Inferior parietal cortex (tissue), 1 donor: ENCODE measurements at regions not wholly inside any gene's neighbourhood (a gene's known extent, or its start where the extent isn't known, plus 50 kb on each side); places are given as distances from the start of the nearest gene placed in this dataset.
A peak's percentile ranks its signal among the peaks of the same experiment; 100 is the strongest.
"Not testable (repeated sequence)": the region's sequence is repeated elsewhere in the genome, so short reads cannot be mapped to it uniquely, and the experiment has no call there.

ENCODE experiments used
- DNase-seq: peaks from one replicate; pipeline ENCODE4 v3.0.0-alpha.2; 2016; ENCODE audit errors: extremely low spot score

DNA sequence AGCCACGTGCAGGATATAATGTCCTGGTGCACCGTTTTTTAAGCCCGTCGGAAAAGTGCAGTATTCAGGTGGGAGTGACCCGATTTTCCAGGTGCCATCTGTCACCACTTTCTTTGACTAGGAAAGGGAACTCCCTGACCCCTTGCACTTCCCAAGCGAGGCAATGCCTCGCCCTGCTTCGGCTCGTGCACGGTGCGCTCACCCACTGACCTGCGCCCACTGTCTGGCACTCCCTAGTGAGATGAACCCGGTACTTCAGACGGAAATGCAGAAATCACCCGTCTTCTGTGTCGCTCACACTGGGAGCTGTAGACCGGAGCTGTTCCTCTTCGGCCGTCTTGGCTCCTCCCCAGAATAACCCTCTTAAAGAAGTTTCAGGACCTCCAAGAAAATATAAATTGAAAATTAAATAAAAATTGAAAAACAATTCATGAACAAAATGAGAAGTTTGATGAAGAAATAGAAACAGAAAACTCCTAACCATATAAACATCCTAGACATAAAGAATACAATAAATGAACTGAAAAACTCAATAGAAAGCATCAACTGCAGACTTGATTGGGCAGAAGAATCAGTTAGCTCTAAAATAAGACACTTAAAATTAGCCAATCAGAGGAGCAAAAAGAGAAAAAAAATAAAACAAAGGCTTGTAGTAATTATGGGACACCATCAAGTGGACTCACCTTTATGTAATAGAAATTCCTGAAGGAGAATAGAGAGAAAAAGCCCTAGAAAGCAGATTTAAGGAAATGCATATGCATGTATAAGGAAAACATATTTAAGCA lies 249.3 kb upstream of the GOT2 start:
- DNase-seq, result not testable (repeated sequence)

DNA sequence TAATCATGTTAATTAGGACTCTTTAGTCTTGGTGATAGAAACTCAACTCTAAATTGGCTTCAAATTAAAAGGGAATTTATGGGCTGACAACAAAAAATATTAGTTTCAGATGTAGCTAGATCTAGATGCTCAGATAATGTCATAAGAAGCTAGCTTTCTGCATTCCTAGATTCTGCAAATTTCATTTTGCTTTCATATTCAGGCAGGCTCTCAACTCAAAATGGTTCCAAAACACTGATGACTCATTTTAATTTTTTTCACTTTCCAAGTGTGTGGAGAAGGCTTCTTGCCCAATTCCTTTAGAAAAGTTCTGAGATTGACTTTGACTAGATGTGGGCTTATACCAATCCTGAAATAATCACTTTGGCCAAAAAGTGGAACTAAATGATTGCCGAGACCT lies 236.7 kb upstream of the GOT2 start:
- DNase-seq, result peak; percentile 52

DNA sequence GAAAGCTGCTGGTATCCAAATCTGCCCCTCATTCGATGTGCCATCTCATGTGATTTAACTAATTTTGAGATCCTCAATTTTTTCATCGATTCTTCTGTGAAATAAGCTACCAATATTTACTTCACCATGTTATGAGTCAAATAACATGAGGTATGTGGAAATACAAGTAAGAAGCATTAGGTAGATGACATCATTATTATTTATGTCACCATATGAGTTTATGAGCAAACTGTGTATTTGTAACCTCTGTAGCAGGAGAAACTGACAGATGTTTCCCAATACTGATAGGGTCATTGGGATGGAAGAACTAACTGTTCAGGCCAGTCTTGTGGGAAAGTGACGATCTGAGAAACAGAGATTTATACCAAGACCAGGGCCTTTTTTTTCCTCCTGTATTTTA lies 229.4 kb upstream of the GOT2 start:
- DNase-seq, result no peak

DNA sequence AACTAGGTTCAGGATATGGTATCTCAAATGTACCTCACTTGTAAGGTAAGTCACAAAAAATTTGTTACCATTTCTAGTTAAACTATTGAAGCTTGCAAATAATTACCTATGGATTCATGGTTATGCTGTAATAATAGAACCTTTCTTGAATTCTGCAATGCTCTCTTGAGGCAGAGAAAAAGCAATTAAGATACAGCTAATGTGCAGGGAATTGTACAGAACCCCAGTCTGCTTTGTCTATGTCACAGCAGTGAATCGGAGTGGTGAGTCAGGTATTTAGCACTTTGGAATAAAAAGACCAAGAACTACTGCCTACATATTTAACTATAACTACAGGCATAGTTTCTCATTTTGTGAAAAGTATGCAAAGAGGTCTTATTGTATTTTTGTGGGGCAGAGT lies 228.7 kb upstream of the GOT2 start:
- no peak for DNase-seq

DNA sequence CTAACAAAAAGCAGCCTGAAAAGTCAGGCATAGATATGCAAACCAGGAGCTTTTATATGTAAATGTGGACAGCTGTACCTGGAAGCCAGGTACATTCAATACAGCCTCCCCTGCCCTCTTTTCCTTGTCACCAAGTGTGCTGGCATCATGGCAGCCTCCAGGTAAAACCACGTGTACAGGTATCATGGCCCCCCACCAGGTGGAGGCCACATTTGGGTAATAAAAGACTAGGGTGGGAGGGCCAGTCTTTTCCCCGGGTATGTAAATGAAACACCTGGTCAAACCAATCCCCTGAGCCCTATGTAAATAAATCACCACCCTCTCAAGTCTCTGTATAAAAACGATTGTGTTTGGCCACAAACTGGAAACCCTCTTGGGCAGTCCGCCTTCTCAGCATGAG lies 226.4 kb upstream of the GOT2 start:
- no peak for DNase-seq

DNA sequence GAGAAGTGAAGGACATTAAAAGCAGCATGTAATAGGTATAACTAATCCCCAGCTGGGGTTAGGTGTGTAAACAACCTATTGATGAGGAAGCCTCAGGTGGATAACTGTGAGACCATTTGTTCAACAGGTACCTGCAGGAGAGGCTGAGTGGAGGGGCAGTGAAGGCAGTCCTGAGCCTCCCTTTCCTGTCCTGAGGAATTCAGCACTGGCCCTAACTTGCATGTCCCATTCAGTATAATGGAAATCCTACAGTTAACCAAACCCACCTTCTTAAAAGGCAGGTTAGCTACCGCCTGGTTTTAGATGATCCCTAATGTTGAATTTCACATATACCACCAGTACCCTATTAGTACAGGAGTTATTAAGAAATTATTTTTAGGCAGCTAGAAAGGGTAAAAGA lies 225.9 kb upstream of the GOT2 start:
- DNase-seq, result no peak

DNA sequence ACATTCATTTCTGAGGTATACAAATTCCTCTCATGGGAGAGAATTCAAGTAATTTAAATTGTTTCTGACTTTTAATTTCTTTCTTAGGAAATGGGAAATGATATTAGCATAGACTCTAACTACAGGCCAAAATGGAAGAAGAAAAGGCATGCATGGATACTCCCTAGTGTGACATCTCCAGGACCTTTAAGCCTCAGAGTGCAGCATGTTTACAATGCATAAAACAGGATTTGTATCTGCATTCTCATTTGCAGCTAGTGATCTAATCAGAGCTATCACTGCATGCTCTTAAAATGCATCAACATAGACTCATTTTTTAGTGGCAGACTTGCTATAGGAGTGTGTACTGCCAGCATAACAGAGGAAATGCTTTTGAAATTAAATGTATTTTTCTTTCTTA lies 224.6 kb upstream of the GOT2 start:
- no peak for DNase-seq

DNA sequence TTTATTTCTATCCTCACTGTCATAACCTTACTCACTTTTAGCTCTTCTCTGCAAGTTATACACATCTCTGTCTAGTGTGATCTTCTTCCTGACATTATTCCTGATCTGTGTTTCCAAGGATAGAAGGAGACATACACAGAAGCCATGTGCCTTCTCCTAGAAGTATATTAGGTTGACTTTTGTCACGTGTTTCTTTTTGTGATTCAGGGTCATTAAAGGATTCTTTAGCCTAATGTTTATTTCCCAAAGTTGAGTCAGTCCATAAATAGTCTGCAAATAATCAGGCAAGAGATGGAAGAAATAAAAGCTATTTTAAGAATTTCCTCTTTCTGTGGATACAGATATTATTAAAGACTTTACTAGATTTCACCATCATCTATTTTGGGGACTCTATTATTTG lies 214.1 kb upstream of the GOT2 start:
- DNase-seq, result no peak

DNA sequence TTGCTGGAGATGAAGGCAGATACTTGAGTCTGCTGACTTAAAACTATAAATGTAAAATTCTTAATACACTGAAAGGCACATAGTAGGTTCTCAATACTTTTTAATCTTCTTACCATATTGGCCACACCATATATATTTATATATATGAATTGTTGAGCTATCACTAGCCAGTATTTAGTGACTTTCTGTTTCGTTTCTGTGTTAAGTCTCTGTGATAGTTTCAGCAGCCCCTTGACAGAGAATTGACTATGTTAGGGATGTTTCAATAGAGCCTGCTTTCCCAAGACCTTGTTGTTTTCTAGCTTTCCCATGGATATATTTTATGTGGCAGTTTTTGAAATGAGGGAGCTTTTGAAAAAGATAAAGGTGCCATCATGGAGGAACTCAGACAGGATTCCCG lies 206.5 kb upstream of the GOT2 start:
- DNase-seq, result no peak

DNA sequence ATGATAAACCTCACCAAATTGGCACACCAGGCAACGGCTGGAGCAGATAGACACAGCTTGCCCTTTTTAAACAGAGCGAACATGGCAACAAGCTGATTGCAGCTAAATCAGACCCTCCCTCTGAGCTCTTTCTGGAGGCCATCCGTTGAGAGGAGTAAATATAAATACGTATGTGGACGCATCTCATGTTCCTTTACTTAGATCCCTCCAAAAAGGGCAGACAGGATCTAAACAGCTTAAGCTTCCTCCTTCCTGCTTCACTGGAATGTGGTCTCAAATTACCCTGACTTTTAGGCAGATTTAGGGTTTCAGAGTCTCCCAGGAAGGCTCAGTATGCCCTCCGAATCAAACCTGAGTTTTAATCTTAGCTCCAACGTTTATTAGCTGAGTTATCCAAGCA lies 204.7 kb upstream of the GOT2 start:
- no peak for DNase-seq

DNA sequence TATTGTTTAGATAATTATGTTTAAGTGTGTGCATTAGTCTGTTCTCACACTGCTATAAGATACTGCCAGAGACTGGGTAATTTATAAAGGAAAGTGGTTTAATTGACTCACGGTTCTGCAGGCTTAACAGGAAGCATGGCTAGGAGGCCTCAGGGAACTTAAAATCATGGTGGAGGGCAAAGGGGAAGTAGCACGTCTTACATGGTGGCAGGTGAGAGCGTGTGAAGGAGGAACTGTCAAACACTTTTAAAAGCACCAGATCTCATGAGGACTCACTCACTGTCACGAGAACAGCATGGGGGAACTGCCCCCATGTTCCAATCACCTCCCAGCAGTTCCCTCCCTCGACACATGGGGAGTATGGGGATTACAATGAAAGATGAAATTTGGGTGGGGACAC lies 203.5 kb upstream of the GOT2 start:
- no peak for DNase-seq

DNA sequence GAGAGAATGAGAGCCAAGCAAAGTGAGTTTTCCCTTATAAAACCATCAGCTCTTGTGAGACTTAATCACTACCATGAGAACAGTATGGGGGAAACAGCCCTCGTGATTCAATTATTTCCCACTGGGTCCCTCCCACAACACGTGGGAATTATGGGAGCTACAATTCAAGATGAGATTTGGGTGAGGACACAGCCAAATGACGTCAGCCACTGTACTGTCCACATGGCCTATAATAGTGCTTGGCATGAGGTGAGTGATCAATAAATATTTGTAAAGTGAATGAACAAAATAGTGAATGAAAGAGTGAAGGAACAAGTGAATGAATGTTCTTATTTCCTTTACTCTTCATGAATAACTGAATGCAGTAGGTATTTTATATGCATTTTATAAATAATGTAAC lies 199.1 kb upstream of the GOT2 start:
- no peak for DNase-seq

DNA sequence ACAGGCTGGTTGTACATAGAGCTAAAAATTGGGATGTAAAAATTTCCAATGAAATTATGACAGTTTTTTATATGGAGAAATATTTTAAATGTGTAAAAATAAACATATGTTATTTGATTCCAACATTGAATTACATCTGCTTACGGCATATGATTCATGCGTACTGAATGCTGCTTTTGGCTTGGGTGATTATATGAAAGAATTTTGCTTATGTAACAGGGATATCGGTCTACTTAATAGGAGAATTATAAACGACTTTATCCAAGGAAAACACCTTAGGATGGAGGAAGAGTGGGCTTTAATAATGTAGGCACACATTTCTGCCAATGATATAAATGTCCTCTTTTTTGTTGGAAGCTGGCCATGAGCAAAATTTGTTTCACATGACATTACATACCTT lies 197.3 kb upstream of the GOT2 start:
- DNase-seq, result no peak

DNA sequence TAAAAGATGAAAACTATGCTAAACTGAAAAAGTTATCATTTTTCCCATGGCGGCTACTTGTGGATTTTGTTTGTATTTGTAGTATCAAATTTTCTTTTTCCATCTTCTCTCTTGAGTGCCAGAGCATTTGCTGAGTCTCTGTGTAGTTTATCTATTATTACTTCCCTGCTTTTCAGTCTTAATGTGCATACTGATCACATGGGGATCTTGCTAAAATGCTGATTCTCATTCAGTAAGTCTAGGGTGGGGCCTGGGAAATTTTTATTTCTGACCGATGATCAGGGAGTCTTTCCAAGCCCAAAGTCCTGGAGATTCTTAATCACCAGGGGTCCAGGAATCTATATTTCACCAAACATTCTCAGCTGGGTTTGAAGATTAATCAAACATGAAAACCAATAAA lies 189.0 kb upstream of the GOT2 start:
- DNase-seq, result no peak

DNA sequence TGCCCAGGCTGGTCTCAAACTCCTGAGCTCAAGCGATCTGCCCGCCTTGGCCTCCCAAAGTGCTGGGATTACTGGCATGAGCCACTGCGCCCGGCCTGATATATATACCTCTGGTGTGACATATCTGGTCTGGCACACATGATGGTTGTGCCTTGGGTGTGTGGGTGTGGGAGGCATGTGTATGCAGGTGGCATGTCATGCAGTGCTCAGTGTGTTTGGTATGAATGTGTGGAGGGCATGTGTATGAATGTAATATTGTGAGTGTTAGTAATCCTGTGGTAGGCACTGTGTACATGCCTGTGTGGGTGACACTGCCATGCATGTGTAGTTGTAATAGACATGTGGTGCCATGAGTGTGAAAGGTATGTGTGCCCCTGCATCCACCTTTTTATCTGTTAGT lies 179.3 kb upstream of the GOT2 start:
- DNase-seq, result no peak

DNA sequence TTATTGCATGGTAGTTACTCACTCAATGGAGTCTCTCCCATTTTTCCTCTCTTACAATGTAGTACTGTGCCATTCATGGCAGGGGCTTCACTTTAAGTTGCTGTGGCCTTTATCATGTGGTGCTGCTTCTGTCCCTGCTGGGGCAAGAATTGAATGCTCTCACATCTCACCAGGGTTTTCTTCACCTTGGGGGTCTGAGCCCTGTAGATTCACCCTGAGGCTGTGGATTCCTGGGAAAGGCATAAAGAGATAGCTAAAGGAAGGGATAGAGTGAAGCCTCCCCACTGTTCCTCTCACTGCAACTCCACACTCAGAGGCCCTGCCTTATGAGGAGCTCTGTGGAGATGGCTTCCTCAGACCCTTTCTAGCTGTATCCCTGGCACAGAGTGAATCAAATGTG lies 178.5 kb upstream of the GOT2 start:
- no peak for DNase-seq

DNA sequence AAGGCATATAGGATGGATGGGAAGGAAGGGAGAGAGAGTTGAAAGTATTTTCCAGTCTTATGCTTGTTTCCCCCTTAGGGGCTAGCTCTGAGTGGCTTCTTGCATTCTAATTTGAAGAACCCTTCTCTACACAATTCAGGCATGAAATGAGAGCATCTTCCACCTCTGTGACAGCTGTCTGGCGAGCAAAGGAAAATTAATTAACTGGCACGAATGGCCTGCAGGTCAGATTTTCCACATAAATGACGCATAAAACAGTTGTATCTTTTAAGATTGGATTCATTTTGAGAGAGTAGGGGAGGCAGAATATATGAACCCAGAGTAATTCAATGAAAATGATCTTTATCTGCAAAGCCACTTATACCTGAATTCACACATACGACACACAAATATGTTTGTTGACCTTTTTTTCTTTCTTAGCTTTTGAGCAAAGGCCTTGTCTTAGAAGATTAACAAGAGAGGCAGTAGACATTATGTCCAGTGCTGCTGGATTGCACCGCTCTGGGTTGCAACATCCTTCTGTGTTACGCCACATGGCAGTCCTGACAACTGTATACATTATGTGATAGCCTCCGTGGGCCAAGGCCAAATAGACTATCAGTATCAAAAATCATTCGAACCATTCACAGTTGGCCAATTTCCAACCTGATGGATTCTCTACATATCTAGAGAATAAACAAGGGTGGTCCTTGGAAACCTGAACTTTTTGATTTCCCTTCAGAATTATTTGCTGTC lies 173.0 kb upstream of the GOT2 start:
- DNase-seq, result no peak

DNA sequence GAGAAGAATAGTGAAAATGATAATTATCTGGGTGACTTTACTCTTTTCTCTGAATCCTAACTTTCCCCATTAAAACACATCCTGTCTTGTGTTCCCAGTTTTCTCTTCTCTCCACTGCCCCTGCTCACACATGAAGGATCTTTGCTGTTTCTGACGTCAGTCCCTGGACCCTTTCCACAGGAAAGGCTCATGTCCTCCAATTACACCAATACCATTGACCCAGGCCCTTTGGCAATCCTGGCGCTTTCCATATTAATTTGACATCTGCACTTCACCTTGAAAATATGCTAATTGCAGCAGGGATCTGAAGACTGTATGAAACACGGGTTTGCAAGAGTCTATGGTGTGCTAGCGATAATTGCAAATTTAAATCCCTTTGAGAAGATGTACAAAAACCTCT lies 170.2 kb upstream of the GOT2 start:
- DNase-seq, result no peak

DNA sequence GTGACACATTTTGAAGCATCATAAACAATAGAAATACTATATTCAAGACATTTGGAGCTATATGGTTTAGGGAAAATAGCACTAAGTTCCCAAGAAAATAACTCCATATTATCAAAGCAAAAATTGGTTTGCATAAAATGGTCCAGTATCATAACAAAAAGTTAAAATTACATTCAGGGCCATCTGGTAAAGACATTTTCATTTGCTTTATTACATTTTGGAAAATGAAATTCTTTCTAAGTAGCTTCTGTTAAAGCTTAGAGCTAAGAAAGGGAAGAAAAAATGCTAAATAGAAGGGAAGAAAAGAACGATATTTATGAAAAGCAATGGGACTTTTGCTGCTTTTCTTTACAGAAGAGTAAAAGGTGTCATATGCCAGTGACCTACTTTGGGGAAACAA lies 155.4 kb upstream of the GOT2 start:
- DNase-seq, result no peak

DNA sequence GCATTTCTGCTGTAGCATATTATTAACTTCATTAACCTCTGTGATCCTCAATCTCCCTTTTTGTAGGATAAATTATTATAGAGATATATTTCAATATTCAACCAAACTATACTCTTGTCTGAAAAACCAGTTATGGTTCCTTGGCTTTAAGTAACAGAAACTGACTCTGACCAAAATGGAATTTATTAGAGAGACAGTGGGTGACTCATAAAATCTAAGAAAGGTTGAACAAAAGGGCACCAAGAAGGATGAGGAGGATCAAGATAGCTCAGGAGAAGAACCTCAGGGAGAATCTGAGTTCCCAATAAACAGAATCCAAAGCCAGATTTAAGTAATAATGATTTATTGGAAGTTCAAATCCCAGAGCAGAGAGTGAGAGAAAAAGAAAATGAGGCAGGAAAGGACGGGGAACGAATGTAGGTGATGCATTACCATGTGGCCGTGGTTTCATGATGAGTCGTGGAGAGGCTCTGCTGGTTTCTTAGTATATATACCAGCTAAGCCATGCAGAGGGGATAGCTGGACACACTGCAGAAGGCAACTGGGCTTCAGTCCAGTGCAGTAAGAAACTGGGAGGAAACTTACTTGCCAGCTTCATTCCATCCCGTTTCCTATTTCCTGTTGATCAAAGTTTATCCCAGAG lies 151.5 kb upstream of the GOT2 start:
- no peak for DNase-seq

DNA sequence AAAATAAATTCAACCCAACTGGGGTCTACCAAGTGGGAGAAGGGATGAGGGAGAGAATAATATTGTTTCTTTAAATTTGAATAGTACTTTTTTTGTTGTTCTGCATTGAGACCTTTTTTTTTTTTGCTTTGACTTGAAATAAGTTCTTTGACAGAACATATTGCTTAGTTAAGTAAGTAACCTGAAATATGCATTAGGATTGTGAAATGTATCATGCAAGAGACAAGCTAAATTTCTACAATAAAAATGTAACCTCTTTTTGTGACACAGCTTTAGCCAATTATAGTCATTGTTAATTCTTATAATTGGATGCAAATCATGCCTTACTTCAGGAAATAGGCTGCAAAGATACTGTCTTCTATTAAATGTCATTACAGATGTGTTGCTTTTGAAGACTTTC lies 150.0 kb upstream of the GOT2 start:
- no peak for DNase-seq

DNA sequence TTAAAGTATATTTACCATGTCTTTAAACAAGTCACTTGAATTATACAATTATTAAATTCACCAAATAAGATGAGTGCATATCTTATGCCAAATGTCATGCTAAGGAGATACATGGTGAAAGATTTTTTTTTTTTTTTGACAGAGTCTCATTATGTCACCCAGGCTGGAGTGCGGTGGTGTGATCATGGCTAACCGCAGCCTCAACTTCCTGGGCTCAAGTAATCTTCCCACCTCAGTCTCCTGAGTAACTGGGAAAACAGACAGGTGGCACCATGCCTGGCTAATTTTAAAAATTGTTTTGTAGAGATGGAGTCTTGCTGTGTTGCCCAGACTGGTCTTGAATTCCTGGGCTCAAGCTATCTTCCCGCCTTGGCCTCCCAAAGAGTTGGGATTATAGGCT lies 149.0 kb upstream of the GOT2 start:
- no peak for DNase-seq

DNA sequence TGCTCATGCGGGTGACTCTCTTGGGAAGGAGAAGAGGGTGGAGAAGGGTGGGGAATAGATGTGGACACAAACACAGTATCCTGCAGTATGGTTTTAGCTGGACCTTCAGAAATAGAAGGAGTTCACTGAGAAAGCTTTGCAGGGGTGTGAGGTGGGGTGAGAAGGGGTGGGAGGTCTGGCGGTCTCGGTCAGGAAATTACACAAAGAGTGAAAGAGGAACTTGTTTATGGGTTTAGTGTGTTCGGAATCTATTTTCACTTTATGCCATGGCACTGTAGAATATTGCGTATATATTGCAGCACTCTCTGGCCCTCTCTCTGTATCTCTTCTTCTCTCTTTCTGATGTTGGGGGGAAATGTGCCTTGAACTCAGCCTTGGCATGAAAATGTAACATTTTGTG lies 148.2 kb upstream of the GOT2 start:
- no peak for DNase-seq
